ENCODE measurements at regions not wholly inside any gene's neighbourhood (a gene's known extent, or its start where the extent isn't known, plus 50 kb on each side); places are given as distances from the start of the nearest gene placed in this dataset.

DNA sequence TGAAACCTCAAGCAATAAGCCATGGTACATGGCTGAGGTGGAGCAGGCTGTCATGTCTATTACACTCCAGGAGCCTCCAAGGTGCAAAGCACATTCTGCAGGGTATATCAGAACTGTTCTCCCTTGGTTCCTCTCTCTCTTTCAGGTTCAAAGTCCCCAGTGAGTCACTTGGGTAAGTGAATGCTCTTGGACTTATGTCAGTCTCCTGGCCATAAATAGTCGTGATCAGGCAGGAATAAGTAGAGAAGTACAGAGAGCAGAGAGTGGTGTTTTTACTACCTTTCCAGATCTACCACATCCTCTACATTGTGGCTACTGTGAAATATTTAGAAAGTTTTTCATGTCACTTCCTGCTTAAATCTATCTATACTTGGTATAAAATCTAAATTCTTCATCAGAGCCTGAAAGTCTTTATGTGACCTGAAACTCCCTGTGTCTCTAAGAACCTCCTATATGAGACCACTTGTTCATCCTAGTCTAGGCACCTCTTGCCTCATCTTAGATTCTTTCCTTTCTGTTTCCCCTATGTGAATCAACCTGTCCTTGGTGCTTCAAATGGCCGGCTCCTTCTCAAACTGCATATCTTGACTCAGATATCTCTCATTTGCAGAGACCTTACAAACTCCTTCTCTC is 1077.6 kb upstream of the MAP3K7 start:
- no peak for DNase-seq

DNA sequence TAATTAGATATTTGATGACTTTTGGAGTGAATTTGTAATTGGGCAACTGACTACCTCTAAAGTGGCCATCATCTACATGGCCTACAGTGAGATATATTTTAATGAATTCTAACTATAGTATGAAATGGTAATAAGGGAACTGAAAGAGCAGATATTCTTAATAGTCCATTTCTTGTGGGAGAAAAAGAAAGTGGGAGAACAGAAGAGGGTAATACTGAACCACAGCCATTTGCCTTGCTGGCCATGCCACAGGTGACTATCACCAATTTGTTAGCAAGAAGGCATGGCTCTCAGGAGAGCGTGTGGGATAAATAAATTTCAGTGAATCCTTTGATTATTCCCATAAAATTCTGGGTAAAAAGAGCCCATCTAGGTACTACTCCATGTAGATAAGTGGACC is 1074.0 kb upstream of the MAP3K7 start:
- no peak for DNase-seq

DNA sequence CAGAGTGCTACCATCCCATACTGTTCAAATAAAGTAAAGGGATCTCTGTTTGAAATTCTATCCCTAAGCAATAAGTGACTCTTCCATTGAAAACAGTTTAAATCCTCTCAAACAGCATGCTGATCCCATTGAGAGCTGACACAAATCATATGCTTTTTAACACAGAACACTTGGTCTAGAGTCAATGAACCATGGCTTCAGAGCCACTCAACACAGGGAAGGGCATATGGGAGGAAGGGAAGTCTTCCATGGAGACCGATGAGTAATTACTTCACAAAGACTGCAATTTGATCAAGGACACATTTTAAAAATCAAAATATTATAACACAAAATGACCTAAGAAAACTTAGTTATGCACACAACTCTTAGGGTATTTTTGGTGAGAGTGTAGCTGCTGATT is 1073.0 kb upstream of the MAP3K7 start:
- no peak for DNase-seq

GRCh38 chr6:91654793-91655192 is 1067.9 kb upstream of the MAP3K7 start:
- DNase-seq = no peak

GRCh38 chr6:91654357-91654756 is 1067.5 kb upstream of the MAP3K7 start:
- no peak for DNase-seq

- no peak for DNase-seq
These were observed 1067.0 kb upstream of the MAP3K7 start for GRCh38 chr6:91653895-91654294.

- no peak for DNase-seq
These were observed 1066.3 kb upstream of the MAP3K7 start for GRCh38 chr6:91653076-91653723.

GRCh38 chr6:91646649-91647048 is 1059.8 kb upstream of the MAP3K7 start:
- no peak for DNase-seq

DNA sequence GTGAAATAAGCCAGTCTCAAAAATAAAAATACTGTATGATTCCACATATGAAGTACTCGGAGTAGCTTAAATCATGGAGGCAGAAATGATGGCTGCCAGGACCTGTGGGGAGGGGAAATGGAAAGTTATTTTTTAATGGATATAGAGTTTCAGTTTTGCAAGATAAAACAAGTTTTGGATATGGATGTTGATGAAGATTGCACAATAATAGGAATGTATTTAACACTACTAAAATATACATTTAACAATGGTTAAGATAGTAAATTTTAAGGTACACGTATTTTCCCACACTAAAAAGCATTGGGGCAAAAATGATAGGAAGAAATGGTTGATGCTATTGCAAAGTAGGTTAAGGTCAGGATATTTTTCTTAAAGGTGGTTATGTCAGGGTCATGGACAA is 1058.9 kb upstream of the MAP3K7 start:
- DNase-seq = no peak

DNA sequence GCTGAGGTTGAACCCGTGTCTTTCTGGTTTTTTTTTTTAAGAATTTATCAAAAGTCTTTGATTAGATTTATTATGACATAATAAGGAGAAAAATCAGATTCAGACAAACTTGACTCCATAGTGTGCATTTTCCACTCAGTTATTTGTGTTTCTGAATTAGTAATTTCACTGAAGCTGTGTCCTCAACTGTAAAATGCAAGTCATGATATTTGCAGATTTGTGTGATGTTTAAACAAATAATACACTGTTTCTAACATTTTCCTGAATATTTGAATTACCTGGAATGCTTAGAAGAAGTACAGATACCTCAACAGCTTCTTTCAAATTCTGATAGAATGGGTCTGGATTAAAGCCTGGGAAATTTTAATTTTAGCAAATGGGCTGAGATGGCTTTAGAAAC is 1050.3 kb upstream of the MAP3K7 start:
- DNase-seq = no peak

DNA sequence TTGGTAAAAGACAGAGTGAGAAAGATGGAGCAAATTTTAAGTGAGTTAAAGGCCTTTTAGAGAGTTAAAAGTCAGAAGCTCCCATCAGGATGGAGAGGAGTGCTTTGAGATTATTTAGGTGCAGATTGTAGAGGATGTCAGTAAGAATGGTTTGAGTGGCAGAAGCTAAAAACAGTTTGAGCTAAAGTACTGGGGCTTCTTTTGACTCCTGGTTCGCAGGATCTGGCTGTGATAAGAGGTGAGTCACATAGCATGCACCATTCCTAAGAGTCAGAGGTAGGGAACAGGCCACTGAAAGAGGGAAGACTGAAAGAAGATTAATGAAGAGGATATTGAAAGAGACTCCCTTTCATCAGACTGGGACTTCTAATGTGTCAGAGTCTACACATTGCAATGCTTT is 1047.9 kb upstream of the MAP3K7 start:
- DNase-seq = no peak

DNA sequence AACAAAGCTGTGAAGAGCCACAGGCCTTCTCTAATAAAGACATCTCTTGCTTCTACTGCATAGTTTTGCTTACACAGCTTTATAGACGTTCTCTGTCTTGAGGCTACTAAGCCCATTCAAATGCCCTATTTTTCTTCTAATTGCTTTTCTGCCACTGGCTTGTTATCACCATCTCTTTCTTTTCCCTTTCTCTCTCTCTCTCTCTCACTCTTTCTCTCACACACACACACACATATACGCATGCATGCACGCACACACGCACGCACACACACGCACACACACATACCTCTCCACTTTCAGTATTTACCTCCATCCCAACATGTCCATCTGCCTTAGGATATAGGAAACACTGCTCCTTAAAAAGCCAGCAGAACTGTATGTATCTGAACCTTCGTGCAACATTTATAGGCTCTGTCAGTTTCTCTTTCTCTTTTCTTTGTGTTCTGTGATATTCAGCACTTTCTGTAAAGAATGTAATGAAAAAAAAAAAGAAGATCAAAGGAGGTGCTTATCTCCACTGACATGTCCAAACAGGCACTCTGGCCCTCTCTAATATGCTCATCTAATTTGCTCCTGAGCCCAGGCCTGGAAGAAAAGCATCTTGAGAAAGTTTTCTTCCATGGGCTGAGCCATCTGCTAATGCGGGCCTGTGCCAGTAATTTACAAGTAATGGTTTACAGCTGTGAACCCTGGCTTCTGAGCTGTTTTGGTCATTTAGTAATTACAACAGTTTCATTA is 1046.7 kb upstream of the MAP3K7 start:
- DNase-seq = no peak

- DNase-seq = no peak
These were observed 1045.4 kb upstream of the MAP3K7 start for GRCh38 chr6:91632308-91632707.

- no peak for DNase-seq
These were observed 1044.4 kb upstream of the MAP3K7 start for GRCh38 chr6:91631227-91631626.

DNA sequence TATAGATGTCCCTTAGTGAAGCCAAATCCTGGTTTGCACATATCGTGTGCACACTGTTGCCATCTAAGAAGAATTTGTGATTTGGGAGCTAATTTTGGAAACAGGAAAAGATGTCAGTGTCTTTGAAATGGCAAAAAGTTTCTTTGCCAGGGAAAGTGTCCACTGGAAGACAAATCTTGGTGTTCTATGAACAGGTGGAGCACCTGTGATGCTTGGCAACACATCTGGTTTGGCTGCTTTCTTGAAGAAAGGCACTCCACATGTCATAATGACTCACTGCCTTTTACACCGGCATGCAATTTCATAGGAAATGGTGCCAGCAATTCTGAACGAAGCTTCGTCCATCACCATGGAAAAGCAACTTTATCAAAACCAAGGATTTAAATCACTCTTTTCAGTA is 1040.0 kb upstream of the MAP3K7 start:
- no peak for DNase-seq

GRCh38 chr6:91613481-91613880 is 1026.6 kb upstream of the MAP3K7 start:
- no peak for DNase-seq

DNA sequence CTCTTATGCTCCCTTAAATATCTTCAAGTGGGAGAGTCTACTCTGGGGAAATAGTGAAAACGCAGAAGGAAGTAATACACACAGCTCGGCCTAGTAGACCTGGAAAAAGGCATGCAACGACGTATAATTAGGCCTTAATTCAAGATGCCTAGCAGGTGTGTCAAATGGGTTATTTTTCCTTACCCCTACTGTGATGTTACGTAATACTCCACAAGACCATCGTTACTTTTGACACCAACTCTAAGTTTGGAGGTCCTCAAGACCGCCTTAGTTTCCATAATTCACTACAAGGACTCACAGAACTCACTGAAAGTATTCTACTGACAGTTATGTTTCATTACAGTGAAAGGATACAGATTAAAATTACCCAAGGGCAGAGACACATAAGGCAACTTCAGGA is 1024.3 kb upstream of the MAP3K7 start:
- no peak for DNase-seq

DNA sequence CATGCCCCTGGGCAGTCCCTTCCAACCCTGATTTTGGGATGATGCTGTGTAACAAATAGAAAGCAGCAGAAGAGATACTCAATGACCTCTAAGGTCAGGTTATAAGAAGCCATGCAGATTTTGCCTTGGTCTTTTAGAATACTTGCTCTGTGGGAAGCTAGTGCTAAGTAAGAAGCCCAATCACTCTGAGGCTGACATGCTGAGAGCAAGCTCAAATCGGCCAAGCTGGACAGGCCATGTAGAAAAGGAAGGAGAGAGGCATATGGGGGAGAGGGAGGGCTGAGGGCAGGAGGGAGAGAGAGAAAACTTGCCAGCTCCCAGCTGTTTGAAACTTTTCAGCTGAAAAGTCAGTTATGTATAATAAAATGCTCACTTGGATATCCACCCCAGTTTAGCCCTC is 1021.6 kb upstream of the MAP3K7 start:
- DNase-seq = no peak

DNA sequence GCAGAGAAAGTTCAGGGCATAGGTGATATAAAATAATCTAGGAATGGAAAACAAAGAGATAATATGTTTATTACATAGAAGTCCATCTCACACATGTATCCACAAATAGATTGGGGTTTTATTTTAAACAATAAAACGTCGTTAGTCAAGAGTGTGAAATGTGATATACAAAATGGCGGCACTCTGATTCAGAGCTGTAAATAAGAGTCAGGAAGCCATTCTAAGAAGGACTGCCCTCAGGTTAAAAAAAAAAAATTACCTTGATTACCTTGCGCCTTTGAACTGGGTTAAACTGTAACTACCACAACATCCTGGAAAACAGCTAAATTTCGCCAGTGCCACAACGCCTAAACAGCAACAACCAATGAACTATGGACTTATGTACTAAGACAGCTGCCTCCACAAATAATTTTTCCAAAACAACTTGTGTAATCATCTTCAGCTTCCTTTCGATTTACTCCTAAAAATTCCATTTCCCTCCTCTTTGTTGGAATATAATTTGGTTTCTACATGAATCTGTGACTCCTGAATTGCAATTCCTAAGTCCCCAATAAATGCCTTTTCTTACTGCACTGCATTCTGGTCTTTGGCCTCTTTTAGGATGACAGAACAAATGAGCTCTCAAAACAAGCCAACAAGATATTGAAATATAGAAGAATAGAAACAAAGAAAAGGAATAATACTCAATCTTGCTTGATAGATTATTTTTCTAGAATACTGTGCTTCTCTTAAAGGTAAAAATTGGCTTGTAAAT is 1019.5 kb upstream of the MAP3K7 start:
- DNase-seq = no peak

DNA sequence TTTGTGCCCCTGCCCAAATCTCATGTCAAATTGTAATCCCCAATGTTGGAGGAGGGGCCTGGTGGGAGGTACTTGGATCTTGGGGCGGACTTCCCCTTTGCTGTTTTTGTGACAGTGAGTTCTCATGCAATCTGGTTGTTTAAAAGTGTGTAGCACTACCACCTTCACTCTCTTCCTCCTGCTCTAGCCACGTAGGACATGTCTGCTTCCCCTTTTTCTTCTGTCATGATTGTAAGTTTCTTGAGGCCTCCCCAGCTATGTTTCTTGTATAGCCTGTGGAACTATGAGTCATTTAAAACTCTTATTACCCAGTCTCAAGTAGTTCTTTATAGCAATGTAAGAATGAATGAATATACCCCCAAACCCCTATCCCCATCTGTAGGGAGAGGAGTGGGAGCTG is 1013.7 kb upstream of the MAP3K7 start:
- DNase-seq = no peak

GRCh38 chr6:91590191-91590590 is 1003.3 kb upstream of the MAP3K7 start:
- DNase-seq = no peak

DNA sequence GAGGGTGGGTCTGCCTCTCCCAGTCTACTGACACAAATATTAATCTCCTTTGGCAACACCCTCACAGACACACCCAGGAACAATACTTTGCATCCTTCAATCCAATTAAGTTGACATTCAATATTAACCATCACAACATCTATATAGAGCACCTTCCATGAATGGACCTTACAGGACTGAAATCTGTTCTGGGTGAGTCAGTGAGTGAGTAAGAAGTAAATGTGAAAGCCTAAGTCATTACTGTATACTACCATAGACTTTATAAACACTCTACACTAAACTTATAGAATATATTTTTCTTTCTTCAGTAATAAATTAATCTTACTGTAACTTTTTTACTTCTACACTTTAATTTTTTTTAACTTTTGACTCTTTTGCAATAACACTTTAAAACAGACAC is 993.8 kb upstream of the MAP3K7 start:
- no peak for DNase-seq

DNA sequence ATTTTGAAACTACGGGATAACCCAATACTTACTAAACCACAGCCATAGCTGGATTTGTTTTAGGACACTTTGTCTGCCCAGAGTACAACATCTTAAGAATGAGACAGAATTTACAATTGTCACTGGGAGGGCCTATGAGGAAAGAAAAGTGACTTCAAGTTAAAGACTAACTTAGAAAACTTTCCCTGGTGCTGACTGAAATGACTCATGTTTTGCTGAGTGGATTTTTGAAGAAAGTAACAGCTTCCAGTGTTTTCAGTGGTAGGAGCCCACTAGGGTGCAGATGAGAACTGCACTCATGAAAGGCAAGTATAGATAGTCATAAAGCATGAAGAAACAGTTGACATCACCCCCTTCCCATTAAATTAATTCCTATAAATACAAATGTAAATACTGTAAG is 988.2 kb upstream of the MAP3K7 start:
- DNase-seq = no peak

Data from fibroblast of upper back skin (primary cell).